Duodenal mucosa (tissue), 2 donors: ENCODE measurements at regions not wholly inside any gene's neighbourhood (a gene's known extent, or its start where the extent isn't known, plus 50 kb on each side); places are given as distances from the start of the nearest gene placed in this dataset.
"Not testable (repeated sequence)": the region's sequence is repeated elsewhere in the genome, so short reads cannot be mapped to it uniquely, and the experiment has no call there.

Experiments used
- H3K27ac ChIP-seq: one replicate; pipeline ENCODE4 v1.7.0; 2013; ENCODE audit warnings: low read depth, low read length
- H3K27me3 ChIP-seq, 2 donors: one replicate each; pipeline ENCODE4 v1.7.0; 2013; ENCODE audit warnings: low read length in 2 of 2, control low read depth in 1 of 2; ENCODE audit not compliant: insufficient read depth in 2 of 2, control insufficient read depth in 1 of 2
- H3K36me3 ChIP-seq, 2 donors: one replicate each; pipeline ENCODE4 v1.7.0; 2013; ENCODE audit warnings: low read length in 2 of 2, control low read depth in 1 of 2; ENCODE audit not compliant: insufficient read depth in 2 of 2, control insufficient read depth in 1 of 2
- H3K4me1 ChIP-seq, 2 donors: one replicate each; pipeline ENCODE4 v1.7.0; 2013; ENCODE audit warnings: low read length in 2 of 2, control low read depth in 1 of 2; ENCODE audit not compliant: insufficient read depth in 2 of 2, control insufficient read depth in 1 of 2
- H3K4me3 ChIP-seq, 2 donors: one replicate each; pipeline ENCODE4 v1.7.0; 2013; ENCODE audit warnings: low read length in 2 of 2, low read depth in 1 of 2
- H3K9ac ChIP-seq, 2 donors: one replicate each; pipeline ENCODE4 v1.7.0; 2013; ENCODE audit warnings: low read length in 2 of 2, low read depth in 1 of 2
- H3K9me3 ChIP-seq, 2 donors: one replicate each; pipeline ENCODE4 v1.7.0; 2013; ENCODE audit warnings: low read length in 2 of 2, control low read depth in 1 of 2; ENCODE audit not compliant: control insufficient read depth in 1 of 2

DNA sequence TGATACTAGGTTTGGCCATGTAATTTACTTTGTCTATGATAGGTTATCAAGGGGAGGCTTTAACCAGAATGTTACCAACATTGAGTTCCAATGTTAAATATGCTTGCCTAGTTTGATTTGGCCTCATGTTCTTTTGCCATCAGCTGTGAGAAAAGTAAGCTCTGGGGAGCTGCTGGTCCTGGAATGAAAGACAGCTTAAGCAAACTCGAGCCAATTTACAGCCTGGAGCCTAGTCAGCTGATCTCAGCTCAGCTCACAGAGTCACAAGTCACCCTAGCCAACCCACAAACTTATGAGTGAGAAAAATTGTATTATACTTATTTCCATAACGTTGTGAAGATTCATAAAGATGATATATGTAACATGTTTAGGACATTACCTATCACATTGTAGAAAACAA is 426.7 kb downstream of the RWDD3 start:
- Histone ChIP-seq H3K27ac (no peak overlapping the region), H3K9me3 (peaks cover 2 to 11% of the 10 kb centered on the region in 2 donors), H3K9ac (no peak overlapping the region), H3K36me3 (no peaks in the 10 kb centered on the region), H3K4me1 (no peaks in the 10 kb centered on the region), H3K4me3 (no peak overlapping the region), H3K27me3 (no peaks in the 10 kb centered on the region)

DNA sequence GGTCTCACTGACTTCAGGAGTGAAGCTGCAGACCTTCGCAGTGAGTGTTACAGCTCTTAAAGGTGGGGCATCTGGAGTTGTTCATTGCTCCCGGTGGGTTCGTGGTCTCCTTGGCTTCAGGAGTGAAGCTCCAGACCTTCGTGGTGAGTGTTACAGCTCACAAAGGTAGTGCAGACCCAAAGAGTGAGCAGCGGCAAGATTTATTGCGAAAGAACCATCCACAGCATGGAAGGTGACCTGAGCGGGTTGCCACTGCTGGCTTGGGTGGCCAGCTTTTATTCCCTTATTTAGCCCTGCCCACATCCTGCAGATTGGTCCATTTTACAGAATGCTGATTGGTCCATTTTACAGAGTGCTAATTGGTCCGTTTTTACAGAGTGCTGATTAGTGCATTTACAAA is 429.5 kb downstream of the RWDD3 start:
- H3K36me3 ChIP-seq, H3K4me1 ChIP-seq, H3K9ac ChIP-seq: not testable (repeated sequence)

DNA sequence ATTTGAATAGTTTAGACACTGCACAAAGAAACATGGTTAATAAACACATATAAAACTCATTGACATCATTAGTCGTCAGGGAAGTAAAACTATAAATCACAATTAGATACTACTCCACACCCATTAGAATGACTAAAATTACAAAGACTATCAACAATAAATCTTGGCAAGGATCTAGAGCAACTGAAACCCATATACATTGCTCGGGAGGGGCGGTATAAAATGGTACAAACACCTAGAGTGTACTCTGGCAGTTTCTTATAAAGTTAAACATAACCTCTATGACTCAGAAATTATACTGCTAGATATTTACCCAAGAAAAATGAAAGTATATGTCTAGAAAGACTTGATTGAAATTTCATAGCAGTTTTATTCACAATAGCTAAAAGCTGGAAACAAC is 434.2 kb downstream of the RWDD3 start:
- no peaks in the 10 kb centered on the region for H3K27me3 ChIP-seq
- H3K4me3 ChIP-seq, result no peak overlapping the region
- peaks cover 0 to 3% of the 10 kb centered on the region in 2 donors for H3K9me3 ChIP-seq
- H3K9ac ChIP-seq, result no peak overlapping the region
- H3K4me1 ChIP-seq, result no peaks in the 10 kb centered on the region
- H3K27ac ChIP-seq, result no peak overlapping the region
- H3K36me3 ChIP-seq, result no peaks in the 10 kb centered on the region

More for the DNA sequence above, 429.5 kb downstream of the RWDD3 start:
- H3K27me3 ChIP-seq, H3K9me3 ChIP-seq, H3K27ac ChIP-seq, H3K4me3 ChIP-seq: not testable (repeated sequence)

DNA sequence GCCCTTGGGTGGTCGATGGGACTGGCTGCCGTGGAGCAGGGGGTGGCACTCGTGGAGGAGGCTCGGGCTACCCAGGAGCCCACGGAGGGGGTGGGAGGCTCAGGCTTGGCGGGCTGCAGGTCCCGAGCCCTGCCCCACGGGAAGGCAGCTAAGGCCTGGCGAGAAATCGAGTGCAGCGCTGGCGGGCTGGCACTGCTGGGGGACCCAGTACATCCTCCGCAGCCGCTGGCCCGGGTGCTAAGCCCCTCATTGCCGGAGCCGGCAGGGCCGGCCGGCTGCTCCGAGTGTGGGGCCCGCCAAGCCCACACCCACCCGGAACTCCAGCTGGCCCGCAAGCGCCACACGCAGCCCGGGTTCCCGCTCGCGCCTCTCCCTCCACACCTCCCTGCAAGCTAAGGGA is 435.6 kb downstream of the RWDD3 start:
- H3K36me3 ChIP-seq, H3K4me1 ChIP-seq, H3K9me3 ChIP-seq: not testable (repeated sequence)

DNA sequence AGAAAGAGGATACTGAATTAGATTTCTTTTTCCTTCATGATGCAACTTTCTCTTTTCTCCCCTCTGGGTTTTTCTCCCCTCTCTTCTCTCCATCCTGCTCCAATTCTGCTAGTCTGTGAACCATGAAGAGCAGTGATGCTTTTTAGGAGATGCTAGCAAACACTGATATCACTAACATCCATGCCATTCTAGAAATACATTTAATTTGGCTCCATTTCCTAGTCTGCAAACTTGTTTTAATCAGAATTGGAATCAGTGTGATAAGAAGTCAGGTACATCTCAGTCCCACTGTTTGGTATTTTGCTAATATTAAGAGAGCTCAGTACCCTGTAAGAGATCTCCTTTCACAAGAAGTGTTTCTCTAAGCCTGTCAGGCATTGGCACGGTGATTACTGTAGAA is 437.1 kb downstream of the RWDD3 start:
- Histone ChIP-seq H3K9me3 (no peaks in the 10 kb centered on the region), H3K9ac (no peak overlapping the region), H3K36me3 (no peaks in the 10 kb centered on the region), H3K4me3 (no peak overlapping the region), H3K27me3 (no peaks in the 10 kb centered on the region), H3K4me1 (no peaks in the 10 kb centered on the region), H3K27ac (no peak overlapping the region)

More for the DNA sequence above, 435.6 kb downstream of the RWDD3 start:
- not testable (repeated sequence) for H3K4me3 ChIP-seq, H3K27me3 ChIP-seq, H3K27ac ChIP-seq, H3K9ac ChIP-seq

DNA sequence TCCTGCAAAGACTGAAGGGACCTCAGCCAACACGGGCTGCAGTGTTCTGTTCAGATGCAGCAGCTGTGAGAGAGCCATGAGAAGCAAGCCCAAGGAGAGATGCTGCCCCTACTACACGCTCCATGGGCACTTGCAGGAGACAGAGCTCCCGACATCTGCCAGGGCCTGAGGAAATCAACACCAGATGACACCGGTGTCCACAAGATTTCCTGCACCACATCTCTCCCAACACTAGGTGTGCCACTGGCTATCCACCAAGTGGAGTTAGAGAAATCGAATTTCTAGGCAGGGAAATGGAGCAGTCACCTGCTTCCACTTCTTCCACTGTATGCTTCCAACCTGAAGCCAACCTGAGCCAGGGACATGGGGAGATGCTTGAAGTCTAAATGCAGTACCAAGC is 445.3 kb downstream of the RWDD3 start:
- Histone ChIP-seq H3K4me1 (no peaks in the 10 kb centered on the region), H3K4me3 (no peak overlapping the region), H3K36me3 (no peaks in the 10 kb centered on the region), H3K9ac (no peak overlapping the region), H3K9me3 (peaks cover 0 to 10% of the 10 kb centered on the region in 2 donors), H3K27me3 (no peaks in the 10 kb centered on the region), H3K27ac (no peak overlapping the region)

DNA sequence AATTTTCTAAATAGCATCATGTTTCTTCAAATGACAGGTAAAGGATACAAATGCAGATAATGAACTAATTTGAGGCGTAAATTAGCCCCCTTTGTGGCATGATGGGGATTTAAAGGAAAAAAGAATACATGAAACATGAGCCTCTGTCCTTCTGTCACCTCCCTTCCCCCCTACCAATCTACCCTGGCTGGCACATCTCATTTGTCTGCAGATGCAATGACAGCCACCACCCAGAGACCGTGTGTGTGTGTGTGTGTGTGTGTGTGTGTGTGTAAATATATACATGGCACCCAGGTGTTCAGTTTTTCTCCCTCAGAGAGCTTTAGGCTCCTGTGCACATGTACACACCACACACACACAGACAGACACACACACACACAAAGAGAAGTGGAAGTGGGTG is 451.1 kb downstream of the RWDD3 start:
- no peaks in the 10 kb centered on the region for H3K4me1 ChIP-seq
- H3K9ac ChIP-seq, result no peak overlapping the region
- H3K36me3 ChIP-seq, result no peaks in the 10 kb centered on the region
- no peak overlapping the region for H3K4me3 ChIP-seq
- H3K27ac ChIP-seq, result no peak overlapping the region
- H3K27me3 ChIP-seq, result no peaks in the 10 kb centered on the region
- peaks cover 0 to 5% of the 10 kb centered on the region in 2 donors for H3K9me3 ChIP-seq

DNA sequence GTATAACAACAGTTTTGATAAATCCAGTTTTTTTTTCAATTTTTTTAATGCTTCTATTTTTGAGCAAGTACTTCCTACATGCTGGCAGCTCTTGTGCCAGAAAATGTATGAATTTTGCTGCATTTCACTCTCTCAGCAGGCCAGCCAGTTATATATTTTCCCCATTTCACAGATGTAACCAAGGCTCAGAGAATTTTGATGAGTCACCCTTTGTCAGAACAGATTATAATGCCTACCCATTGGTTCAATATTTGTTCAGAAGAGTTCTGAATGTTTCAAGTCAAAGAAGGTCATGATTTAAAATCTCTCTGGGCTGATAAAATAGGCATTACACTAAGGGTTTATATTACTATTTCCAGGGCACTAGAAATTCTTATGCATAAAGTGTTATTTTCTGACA is 452.2 kb downstream of the RWDD3 start:
- Histone ChIP-seq H3K4me3 (no peak overlapping the region), H3K27ac (no peak overlapping the region), H3K36me3 (no peaks in the 10 kb centered on the region), H3K4me1 (no peaks in the 10 kb centered on the region), H3K9me3 (peaks cover 0 to 5% of the 10 kb centered on the region in 2 donors), H3K9ac (no peak overlapping the region), H3K27me3 (no peaks in the 10 kb centered on the region)

DNA sequence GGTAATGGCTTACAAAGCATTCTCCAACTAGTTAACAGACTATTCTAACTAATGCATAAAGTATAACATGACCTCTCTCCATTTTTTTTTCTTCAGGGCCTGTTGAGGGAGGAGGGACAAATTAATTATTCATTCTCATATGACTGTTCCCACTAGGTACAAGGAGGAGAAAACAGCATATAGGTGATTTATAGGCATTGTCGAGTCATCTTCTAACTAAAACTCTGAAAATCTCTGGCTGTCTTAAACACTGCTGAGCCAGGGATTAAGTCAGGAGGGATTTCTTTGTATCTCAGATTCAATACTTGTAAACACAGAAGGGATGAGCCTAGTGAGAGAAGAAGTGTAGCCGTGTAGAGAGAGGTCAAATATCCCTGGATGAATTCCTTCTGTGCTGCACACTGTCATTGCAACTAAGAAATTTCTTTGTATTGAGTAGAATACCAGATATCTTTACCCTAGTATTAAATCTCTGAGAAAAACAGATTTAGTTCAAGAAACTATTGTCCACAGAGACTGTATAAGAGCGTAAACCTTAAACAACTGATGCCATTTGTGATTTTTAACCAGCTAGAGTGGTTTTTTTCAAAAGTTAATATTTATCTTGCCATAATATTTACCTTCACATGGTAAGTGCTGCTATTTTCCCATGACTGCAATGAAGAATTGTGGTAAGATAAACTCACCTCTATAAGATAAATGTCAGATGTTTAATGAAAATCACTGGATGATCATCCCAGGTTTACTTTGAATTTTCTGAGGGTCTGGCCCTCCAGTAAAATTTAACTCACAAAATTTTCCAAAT is 465.3 kb downstream of the RWDD3 start:
- no peak overlapping the region for H3K9ac ChIP-seq
- H3K4me3 ChIP-seq, result no peak overlapping the region
- H3K27ac ChIP-seq, result no peak overlapping the region
- H3K27me3 ChIP-seq, result no peaks in the 10 kb centered on the region
- H3K4me1 ChIP-seq, result no peaks in the 10 kb centered on the region
- H3K9me3 ChIP-seq, result peaks cover 13 to 14% of the 10 kb centered on the region in 2 donors
- H3K36me3 ChIP-seq, result no peaks in the 10 kb centered on the region

DNA sequence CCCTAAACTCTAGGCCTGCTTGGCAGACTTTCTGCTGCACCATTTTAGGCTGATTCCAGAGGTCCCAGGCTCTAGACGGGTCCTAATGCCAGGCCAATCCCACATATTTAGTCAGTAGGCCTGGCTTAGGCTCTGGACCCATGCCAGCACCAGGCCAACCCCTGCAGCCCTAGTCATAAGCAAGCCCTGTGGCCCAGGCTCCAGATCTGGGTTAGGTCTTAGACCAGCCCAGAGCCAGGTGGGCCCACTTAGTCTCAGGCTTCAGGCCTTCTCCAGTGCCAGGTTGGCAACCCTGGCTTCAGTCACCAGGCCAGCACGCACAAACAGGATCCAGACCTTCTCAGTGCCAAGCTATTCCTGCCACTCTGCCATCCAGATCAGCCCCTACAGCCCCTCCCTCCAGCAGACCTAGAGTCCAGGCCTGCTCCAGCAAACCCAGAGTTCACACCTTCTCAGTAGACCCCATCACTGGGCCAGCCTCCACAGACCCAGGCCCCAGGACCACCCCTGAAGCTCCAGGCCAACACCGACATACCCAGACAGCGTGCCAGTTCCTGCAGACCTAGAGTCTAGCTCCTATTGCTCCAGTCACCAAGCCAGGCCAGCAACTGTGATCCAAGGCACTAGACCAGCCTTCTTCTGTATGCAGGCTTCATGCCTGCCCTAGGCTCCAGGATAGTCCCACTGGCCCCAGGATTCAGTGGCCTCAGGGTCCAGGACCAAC is 467.6 kb downstream of the RWDD3 start:
- no peak overlapping the region for H3K27ac ChIP-seq
- peaks cover 17 to 19% of the 10 kb centered on the region in 2 donors for H3K9me3 ChIP-seq
- no peak overlapping the region for H3K9ac ChIP-seq
- no peaks in the 10 kb centered on the region for H3K27me3 ChIP-seq
- H3K36me3 ChIP-seq, result no peaks in the 10 kb centered on the region
- no peak overlapping the region for H3K4me3 ChIP-seq
- H3K4me1 ChIP-seq, result no peaks in the 10 kb centered on the region
